Effector memory CD4-positive, alpha-beta T cell (primary cell): ENCODE measurements at regions not wholly inside any gene's neighbourhood (a gene's known extent, or its start where the extent isn't known, plus 50 kb on each side); places are given as distances from the start of the nearest gene placed in this dataset.

Experiments used
- DNase-seq, 3 donors: peaks; one replicate each; pipeline ENCODE4 v3.0.0-alpha.2; 2020
- H3K27ac ChIP-seq: 2 replicates; pipeline ENCODE4 v1.7.0; 2013; ENCODE audit warnings: mild to moderate bottlenecking, low read length, moderate library complexity; ENCODE audit not compliant: insufficient read depth, poor library complexity, severe bottlenecking
- H3K27me3 ChIP-seq: replicated peaks from 2 replicates; pipeline ENCODE4 v1.7.0; 2013; ENCODE audit warnings: mild to moderate bottlenecking, low read length; ENCODE audit not compliant: insufficient read depth, control insufficient read depth, poor library complexity, severe bottlenecking
- H3K36me3 ChIP-seq: 2 replicates; pipeline ENCODE4 v1.7.0; 2013; ENCODE audit warnings: mild to moderate bottlenecking, low read length, moderate library complexity; ENCODE audit not compliant: control insufficient read depth, insufficient read depth
- H3K4me1 ChIP-seq: 2 replicates; pipeline ENCODE4 v1.7.0; 2013; ENCODE audit warnings: low read length, mild to moderate bottlenecking; ENCODE audit not compliant: control insufficient read depth, insufficient read depth, poor library complexity, severe bottlenecking
- H3K4me3 ChIP-seq: 2 replicates; pipeline ENCODE4 v1.7.0; 2013; ENCODE audit warnings: low read length, low read depth, mild to moderate bottlenecking; ENCODE audit not compliant: insufficient read depth, poor library complexity, severe bottlenecking
- H3K9me3 ChIP-seq: 2 replicates; pipeline ENCODE4 v1.7.0; 2013; ENCODE audit warnings: mild to moderate bottlenecking, low read length, moderate library complexity; ENCODE audit not compliant: control insufficient read depth

- Histone ChIP-seq H3K36me3 (no peaks in the 10 kb centered on the region), H3K27ac (no peak overlapping the region), H3K9me3 (no peaks in the 10 kb centered on the region), H3K27me3 (no peaks in the 10 kb centered on the region), H3K4me1 (no peaks in the 10 kb centered on the region), H3K4me3 (no peak overlapping the region)
- DNase-seq = no peak
Measured at GRCh38 chr20:41782730-41783406, 164.7 kb upstream of the CHD6 start.

GRCh38 chr20:41782255-41782654, 164.1 kb upstream of the CHD6 start:
- no peak for DNase-seq
- Histone ChIP-seq H3K9me3 (no peaks in the 10 kb centered on the region), H3K27ac (no peak overlapping the region), H3K36me3 (no peaks in the 10 kb centered on the region), H3K27me3 (no peaks in the 10 kb centered on the region), H3K4me1 (no peaks in the 10 kb centered on the region), H3K4me3 (no peak overlapping the region)

GRCh38 chr20:41776421-41776820, 158.2 kb upstream of the CHD6 start:
- Histone ChIP-seq H3K36me3 (no peaks in the 10 kb centered on the region), H3K27me3 (no peaks in the 10 kb centered on the region), H3K4me3 (no peak overlapping the region), H3K9me3 (no peaks in the 10 kb centered on the region), H3K27ac (no peak overlapping the region), H3K4me1 (no peaks in the 10 kb centered on the region)
- DNase-seq = no peak

GRCh38 chr20:41774291-41774690, 156.1 kb upstream of the CHD6 start:
- Histone ChIP-seq H3K36me3 (no peaks in the 10 kb centered on the region), H3K4me3 (no peak overlapping the region), H3K27ac (no peak overlapping the region), H3K27me3 (no peaks in the 10 kb centered on the region), H3K4me1 (no peaks in the 10 kb centered on the region), H3K9me3 (no peaks in the 10 kb centered on the region)
- no peak for DNase-seq

- Histone ChIP-seq H3K4me1 (no peaks in the 10 kb centered on the region), H3K36me3 (no peaks in the 10 kb centered on the region), H3K27ac (no peak overlapping the region), H3K4me3 (no peak overlapping the region), H3K9me3 (no peaks in the 10 kb centered on the region), H3K27me3 (no peaks in the 10 kb centered on the region)
- DNase-seq = no peak
Measured at GRCh38 chr20:41770965-41771364, 152.8 kb upstream of the CHD6 start.

GRCh38 chr20:41770427-41770826, 152.2 kb upstream of the CHD6 start:
- no peak overlapping the region for H3K4me3 ChIP-seq
- no peaks in the 10 kb centered on the region for H3K27me3 ChIP-seq
- H3K9me3 ChIP-seq = no peaks in the 10 kb centered on the region

GRCh38 chr20:41769592-41770018, 151.4 kb upstream of the CHD6 start:
- H3K27me3 ChIP-seq = no peaks in the 10 kb centered on the region
- no peaks in the 10 kb centered on the region for H3K4me1 ChIP-seq
- DNase-seq = no peak
- H3K36me3 ChIP-seq = no peaks in the 10 kb centered on the region
- H3K4me3 ChIP-seq = no peak overlapping the region
- H3K9me3 ChIP-seq = no peaks in the 10 kb centered on the region
- H3K27ac ChIP-seq = no peak overlapping the region

More at GRCh38 chr20:41770427-41770826, 152.2 kb upstream of the CHD6 start:
- Histone ChIP-seq H3K4me1 (no peaks in the 10 kb centered on the region), H3K36me3 (no peaks in the 10 kb centered on the region), H3K27ac (no peak overlapping the region)
- DNase-seq = no peak

GRCh38 chr20:41750137-41750536, 132.0 kb upstream of the CHD6 start:
- no peaks in the 10 kb centered on the region for H3K27me3 ChIP-seq
- H3K9me3 ChIP-seq = no peaks in the 10 kb centered on the region
- H3K4me1 ChIP-seq = no peaks in the 10 kb centered on the region
- DNase-seq = no peak
- H3K27ac ChIP-seq = no peak overlapping the region
- H3K4me3 ChIP-seq = no peak overlapping the region
- H3K36me3 ChIP-seq = no peaks in the 10 kb centered on the region

GRCh38 chr20:41748756-41749582, 130.8 kb upstream of the CHD6 start:
- Histone ChIP-seq H3K4me3 (no peak overlapping the region), H3K27me3 (no peaks in the 10 kb centered on the region), H3K9me3 (no peaks in the 10 kb centered on the region), H3K4me1 (no peaks in the 10 kb centered on the region), H3K27ac (no peak overlapping the region), H3K36me3 (no peaks in the 10 kb centered on the region)
- DNase-seq = no peak

GRCh38 chr20:41748051-41748450, 129.9 kb upstream of the CHD6 start:
- no peak for DNase-seq
- no peaks in the 10 kb centered on the region for H3K4me1 ChIP-seq

More at GRCh38 chr20:41748051-41748450, 129.9 kb upstream of the CHD6 start:
- no peaks in the 10 kb centered on the region for H3K36me3 ChIP-seq
- no peaks in the 10 kb centered on the region for H3K27me3 ChIP-seq
- H3K9me3 ChIP-seq = no peaks in the 10 kb centered on the region
- no peak overlapping the region for H3K4me3 ChIP-seq
- no peak overlapping the region for H3K27ac ChIP-seq
